GM18520 (cell line): ENCODE measurements at regions not wholly inside any gene's neighbourhood (a gene's known extent, or its start where the extent isn't known, plus 50 kb on each side); places are given as distances from the start of the nearest gene placed in this dataset.
A peak's percentile ranks its signal among the peaks of the same experiment; 100 is the strongest.
"Not testable (repeated sequence)": the region's sequence is repeated elsewhere in the genome, so short reads cannot be mapped to it uniquely, and the experiment has no call there.

Experiments
- ATAC-seq: cut with Tn5 transposase; IDR thresholded peaks from one replicate; pipeline ENCODE4 v1.9.1; 2021; ENCODE audit not compliant: unreplicated experiment

GRCh38 chr10:28188526-28188925, 114.3 kb downstream of the MPP7 start:
- ATAC-seq = no peak

GRCh38 chr10:28186887-28187578, 115.8 kb downstream of the MPP7 start:
- no peak for ATAC-seq

GRCh38 chr10:28186461-28186860, 116.4 kb downstream of the MPP7 start:
- no peak for ATAC-seq

GRCh38 chr10:28184810-28185209, 118.1 kb downstream of the MPP7 start:
- no peak for ATAC-seq

- no peak for ATAC-seq
Measured at GRCh38 chr10:28181478-28182096, 121.3 kb downstream of the MPP7 start.

- ATAC-seq = no peak
Measured at GRCh38 chr10:28180654-28181053, 122.2 kb downstream of the MPP7 start.

- no peak for ATAC-seq
Measured at GRCh38 chr10:28179743-28180099, 123.1 kb downstream of the MPP7 start.

- ATAC-seq = no peak
Measured at GRCh38 chr10:28179006-28179742, 123.7 kb downstream of the MPP7 start.

- no peak for ATAC-seq
Measured at GRCh38 chr10:28177944-28178637, 124.8 kb downstream of the MPP7 start.

- not testable (repeated sequence) for ATAC-seq
Measured at GRCh38 chr10:28176498-28176897, 126.4 kb downstream of the MPP7 start.

GRCh38 chr10:28172223-28172610, 130.6 kb downstream of the MPP7 start:
- no peak for ATAC-seq

GRCh38 chr10:28171468-28172222, 131.2 kb downstream of the MPP7 start:
- no peak for ATAC-seq

- peak; percentile 88 for ATAC-seq
Measured at GRCh38 chr10:28169525-28169924, 133.3 kb downstream of the MPP7 start.

GRCh38 chr10:28160866-28161405, 141.9 kb downstream of the MPP7 start:
- ATAC-seq = no peak

- ATAC-seq = no peak
Measured at GRCh38 chr10:28157379-28157778, 145.5 kb downstream of the MPP7 start.

GRCh38 chr10:28155726-28156125, 147.1 kb downstream of the MPP7 start:
- no peak for ATAC-seq

GRCh38 chr10:28151636-28152035, 151.2 kb downstream of the MPP7 start:
- ATAC-seq = no peak

- ATAC-seq = no peak
Measured at GRCh38 chr10:28149746-28150145, 150.9 kb upstream of the ODAD2 start.

- no peak for ATAC-seq
Measured at GRCh38 chr10:28147706-28148105, 148.8 kb upstream of the ODAD2 start.

GRCh38 chr10:28139138-28139537, 140.3 kb upstream of the ODAD2 start:
- ATAC-seq = no peak
